Bronchial epithelial cell (primary cell): ENCODE measurements at regions not wholly inside any gene's neighbourhood (a gene's known extent, or its start where the extent isn't known, plus 50 kb on each side); places are given as distances from the start of the nearest gene placed in this dataset.

Experiments
- DNase-seq: peaks from one replicate; pipeline ENCODE4 v3.0.0-alpha.2; 2010; ENCODE audit warnings: low read depth
- FAIRE-seq: peaks from 2 replicates; lab custom pipeline; 2011; peaks lifted over from hg19 to GRCh38; lab: Jason Lieb, UNC
- H3K27me3 ChIP-seq: 2 replicates; pipeline ENCODE4 v1.5.1; 2011; ENCODE audit warnings: low read length; ENCODE audit not compliant: control insufficient read depth, insufficient read depth
- H3K36me3 ChIP-seq: 2 replicates; pipeline ENCODE4 v1.5.1; 2011; ENCODE audit warnings: low read length; ENCODE audit not compliant: control insufficient read depth, insufficient read depth
- H3K4me3 ChIP-seq: 2 replicates; pipeline ENCODE4 v1.5.1; 2011; ENCODE audit warnings: mild to moderate bottlenecking, low read depth, low read length, control low read depth
- CTCF ChIP-seq: IDR thresholded peaks from 2 replicates; pipeline ENCODE4 v1.5.1; 2011; ENCODE audit warnings: mild to moderate bottlenecking, moderate library complexity, low read length, control low read depth, inconsistent platforms; ENCODE audit not compliant: insufficient read depth, severe bottlenecking

- Histone ChIP-seq H3K36me3 (no peaks in the 10 kb centered on the region), H3K27me3 (no peaks in the 10 kb centered on the region), H3K4me3 (no peak overlapping the region)
- FAIRE-seq (no peak), DNase-seq (peak; percentile 38)
- no peak for TF ChIP-seq CTCF
Measured at GRCh38 chr4:152243896-152244595, 291.8 kb downstream of the FBXW7 start.

GRCh38 chr4:152243206-152243605 is 292.7 kb downstream of the FBXW7 start:
- TF ChIP-seq CTCF: no peak
- Histone ChIP-seq H3K27me3 (no peaks in the 10 kb centered on the region), H3K4me3 (no peak overlapping the region), H3K36me3 (no peaks in the 10 kb centered on the region)
- FAIRE-seq (no peak), DNase-seq (no peak)

- H3K4me3 ChIP-seq: no peak overlapping the region
- no peak for FAIRE-seq
Measured at GRCh38 chr4:152240232-152240631, 295.7 kb downstream of the FBXW7 start.

GRCh38 chr4:152239216-152239615 is 296.7 kb downstream of the FBXW7 start:
- Histone ChIP-seq H3K36me3 (no peaks in the 10 kb centered on the region), H3K27me3 (no peaks in the 10 kb centered on the region), H3K4me3 (no peak overlapping the region)
- no peak for TF ChIP-seq CTCF
- no peak for FAIRE-seq
- DNase-seq: no peak

More at GRCh38 chr4:152240232-152240631, 295.7 kb downstream of the FBXW7 start:
- no peaks in the 10 kb centered on the region for H3K27me3 ChIP-seq
- no peak for TF ChIP-seq CTCF
- no peaks in the 10 kb centered on the region for H3K36me3 ChIP-seq
- no peak for DNase-seq

- no peaks in the 10 kb centered on the region for H3K36me3 ChIP-seq
- no peak for DNase-seq
- no peak overlapping the region for H3K4me3 ChIP-seq
- H3K27me3 ChIP-seq: no peaks in the 10 kb centered on the region
- FAIRE-seq: no peak
- TF ChIP-seq CTCF: no peak
Measured at GRCh38 chr4:152236519-152237056, 299.3 kb downstream of the FBXW7 start.
